H9 (cell line): ENCODE measurements at regions not wholly inside any gene's neighbourhood (a gene's known extent, or its start where the extent isn't known, plus 50 kb on each side); places are given as distances from the start of the nearest gene placed in this dataset.

Experiments
- DNase-seq: peaks from one replicate; pipeline ENCODE4 v3.0.0-alpha.2; 2017
- H2AFZ ChIP-seq: one replicate; pipeline ENCODE4 v1.6.1; 2013; ENCODE audit warnings: mild to moderate bottlenecking, low read length, control low read depth, moderate library complexity
- H2AK5ac ChIP-seq: 2 replicates; pipeline ENCODE4 v1.6.1; 2013; ENCODE audit warnings: low read length, control low read depth, mixed read lengths; ENCODE audit not compliant: insufficient read length
- H2BK120ac ChIP-seq: one replicate; pipeline ENCODE4 v1.6.1; 2013; ENCODE audit warnings: low read depth, mild to moderate bottlenecking, low read length, control low read depth, inconsistent platforms; ENCODE audit not compliant: poor library complexity, severe bottlenecking
- H2BK12ac ChIP-seq: 2 replicates; pipeline ENCODE4 v1.6.1; 2013; ENCODE audit warnings: low read length, control low read depth, mixed read lengths, low read depth; ENCODE audit not compliant: insufficient read length
- H2BK15ac ChIP-seq: 2 replicates; pipeline ENCODE4 v1.6.1; 2013; ENCODE audit warnings: low read depth, low read length, control low read depth
- H2BK20ac ChIP-seq: one replicate; pipeline ENCODE4 v1.6.1; 2013; ENCODE audit warnings: low read depth, mild to moderate bottlenecking, low read length, control low read depth, inconsistent platforms; ENCODE audit not compliant: poor library complexity, severe bottlenecking
- H2BK5ac ChIP-seq: 2 replicates; pipeline ENCODE4 v1.6.1; 2013; ENCODE audit warnings: low read length, control low read depth, mixed read lengths; ENCODE audit not compliant: insufficient read length
- H3K14ac ChIP-seq: 2 replicates; pipeline ENCODE4 v1.6.1; 2013; ENCODE audit warnings: low read length, control low read depth; ENCODE audit not compliant: insufficient read depth
- H3K18ac ChIP-seq: 2 replicates; pipeline ENCODE4 v1.6.1; 2013; ENCODE audit warnings: low read depth, mild to moderate bottlenecking, mixed read lengths, low read length, control low read depth; ENCODE audit not compliant: insufficient read length
- H3K23ac ChIP-seq: 2 replicates; pipeline ENCODE4 v1.6.1; 2013; ENCODE audit warnings: low read length, control low read depth, mixed read lengths, low read depth; ENCODE audit not compliant: insufficient read length
- H3K23me2 ChIP-seq: 2 replicates; pipeline ENCODE4 v1.6.1; 2013; ENCODE audit warnings: low read depth, mild to moderate bottlenecking, mixed read lengths, low read length, control low read depth; ENCODE audit not compliant: insufficient read length, poor library complexity, severe bottlenecking
- H3K27ac ChIP-seq: 2 replicates; pipeline ENCODE4 v1.5.1; 2013; ENCODE audit warnings: low read length, control low read depth, mixed read lengths, low read depth; ENCODE audit not compliant: insufficient read length
- H3K27me3 ChIP-seq: 2 replicates; pipeline ENCODE4 v1.6.1; 2013; ENCODE audit warnings: low read length, control low read depth, inconsistent platforms; ENCODE audit not compliant: insufficient read depth
- H3K4ac ChIP-seq: 2 replicates; pipeline ENCODE4 v1.6.1; 2013; ENCODE audit warnings: low read depth, mild to moderate bottlenecking, control low read depth, inconsistent platforms, low read length, moderate library complexity
- H3K4me1 ChIP-seq: 2 replicates; pipeline ENCODE4 v1.6.1; 2013; ENCODE audit warnings: low read length, control low read depth, inconsistent platforms; ENCODE audit not compliant: insufficient read depth
- H3K4me2 ChIP-seq: 2 replicates; pipeline ENCODE4 v1.6.1; 2013; ENCODE audit warnings: low read length, control low read depth, mixed read lengths; ENCODE audit not compliant: insufficient read length, insufficient read depth
- H3K56ac ChIP-seq: 2 replicates; pipeline ENCODE4 v1.6.1; 2013; ENCODE audit warnings: low read depth, mild to moderate bottlenecking, mixed read lengths, low read length, control low read depth; ENCODE audit not compliant: insufficient read length
- H3K79me1 ChIP-seq: 2 replicates; pipeline ENCODE4 v1.6.1; 2013; ENCODE audit warnings: low read depth, mild to moderate bottlenecking, moderate library complexity, low read length, control low read depth, inconsistent platforms; ENCODE audit not compliant: insufficient read depth, poor library complexity, severe bottlenecking
- H3K79me2 ChIP-seq: 2 replicates; pipeline ENCODE4 v1.6.1; 2013; ENCODE audit warnings: low read length, control low read depth, inconsistent platforms; ENCODE audit not compliant: insufficient read depth
- H3K9ac ChIP-seq: 2 replicates; pipeline ENCODE4 v1.6.1; 2013; ENCODE audit warnings: low read length, control low read depth, mixed read lengths; ENCODE audit not compliant: insufficient read length; ENCODE audit errors: extremely low read depth
- H3K9me3 ChIP-seq: one replicate; pipeline ENCODE4 v1.6.1; 2013; ENCODE audit warnings: low read depth, low read length, inconsistent platforms; ENCODE audit not compliant: control insufficient read depth
- H3T11ph ChIP-seq: one replicate; pipeline ENCODE4 v1.6.1; 2013; ENCODE audit warnings: mild to moderate bottlenecking, low read length, control low read depth, inconsistent platforms
- H4K20me1 ChIP-seq: one replicate; pipeline ENCODE4 v1.6.1; 2013; ENCODE audit not compliant: control insufficient read depth, insufficient read length, insufficient read depth
- H4K5ac ChIP-seq: 2 replicates; pipeline ENCODE4 v1.6.1; 2013; ENCODE audit warnings: low read depth, mild to moderate bottlenecking, mixed read lengths, low read length, control low read depth; ENCODE audit not compliant: insufficient read length
- H4K8ac ChIP-seq: replicated peaks from 2 replicates; pipeline ENCODE4 v1.6.1; 2013; ENCODE audit warnings: low read length, control low read depth, mixed read lengths, low read depth; ENCODE audit not compliant: insufficient read length
- H4K91ac ChIP-seq: 2 replicates; pipeline ENCODE4 v1.6.1; 2013; ENCODE audit warnings: low read depth, mild to moderate bottlenecking, moderate library complexity, mixed read lengths, low read length, control low read depth; ENCODE audit not compliant: insufficient read length
- H3K27ac Mint-ChIP-seq, 3 experiments: 2 replicates in 2 of 3; 3 replicates in 1 of 3; pipeline ENCODE4 v1.8.0; 2020 to 2021; ENCODE audit warnings: mixed read lengths in 3 of 3, mild to moderate bottlenecking in 1 of 3, moderate library complexity in 1 of 3
- H3K27me3 Mint-ChIP-seq: 2 replicates; pipeline ENCODE4 v1.8.0; 2021; ENCODE audit warnings: low read depth, mild to moderate bottlenecking, moderate library complexity, mixed read lengths
- H3K36me3 Mint-ChIP-seq, 3 experiments: 2 replicates in 2 of 3; 3 replicates in 1 of 3; pipeline ENCODE4 v1.8.0; 2020 to 2021; ENCODE audit warnings: low read depth in 3 of 3, mixed read lengths in 3 of 3; ENCODE audit not compliant: insufficient read depth in 1 of 3
- H3K4me1 Mint-ChIP-seq, 2 experiments: 2 replicates each; pipeline ENCODE4 v1.8.0; 2020; ENCODE audit warnings: mixed read lengths in 2 of 2
- H3K4me3 Mint-ChIP-seq, 2 experiments: 2 replicates in 1 of 2; 3 replicates in 1 of 2; pipeline ENCODE4 v1.8.0; 2020 to 2021; ENCODE audit warnings: mild to moderate bottlenecking in 2 of 2, mixed read lengths in 2 of 2, moderate library complexity in 1 of 2
- H3K9me3 Mint-ChIP-seq, 2 experiments: 2 replicates in 1 of 2; 3 replicates in 1 of 2; pipeline ENCODE4 v1.8.0; 2020; ENCODE audit warnings: mild to moderate bottlenecking in 2 of 2, mixed read lengths in 2 of 2, moderate library complexity in 1 of 2
- TF ChIP-seq, protein P1 (sequence below): fragments of 200-600 bp; sonication (generic); conservative IDR thresholded peaks from 3 replicates; pipeline ENCODE4 v1.8.0; 2021; ENCODE audit warnings: antibody characterized with exemption, mild to moderate bottlenecking

- no peak for DNase-seq
- no peak overlapping the region for H2BK15ac ChIP-seq
- no peak overlapping the region for H2AFZ ChIP-seq
- no peaks in the 10 kb centered on the region for H3K27me3 ChIP-seq
- H3K56ac ChIP-seq: no peak overlapping the region
- H3K79me2 ChIP-seq: no peaks in the 10 kb centered on the region
- H4K5ac ChIP-seq: no peak overlapping the region
- H4K8ac ChIP-seq: no peak overlapping the region
- no peaks in the 10 kb centered on the region for H3K79me1 ChIP-seq
- TF ChIP-seq, protein P1, sequence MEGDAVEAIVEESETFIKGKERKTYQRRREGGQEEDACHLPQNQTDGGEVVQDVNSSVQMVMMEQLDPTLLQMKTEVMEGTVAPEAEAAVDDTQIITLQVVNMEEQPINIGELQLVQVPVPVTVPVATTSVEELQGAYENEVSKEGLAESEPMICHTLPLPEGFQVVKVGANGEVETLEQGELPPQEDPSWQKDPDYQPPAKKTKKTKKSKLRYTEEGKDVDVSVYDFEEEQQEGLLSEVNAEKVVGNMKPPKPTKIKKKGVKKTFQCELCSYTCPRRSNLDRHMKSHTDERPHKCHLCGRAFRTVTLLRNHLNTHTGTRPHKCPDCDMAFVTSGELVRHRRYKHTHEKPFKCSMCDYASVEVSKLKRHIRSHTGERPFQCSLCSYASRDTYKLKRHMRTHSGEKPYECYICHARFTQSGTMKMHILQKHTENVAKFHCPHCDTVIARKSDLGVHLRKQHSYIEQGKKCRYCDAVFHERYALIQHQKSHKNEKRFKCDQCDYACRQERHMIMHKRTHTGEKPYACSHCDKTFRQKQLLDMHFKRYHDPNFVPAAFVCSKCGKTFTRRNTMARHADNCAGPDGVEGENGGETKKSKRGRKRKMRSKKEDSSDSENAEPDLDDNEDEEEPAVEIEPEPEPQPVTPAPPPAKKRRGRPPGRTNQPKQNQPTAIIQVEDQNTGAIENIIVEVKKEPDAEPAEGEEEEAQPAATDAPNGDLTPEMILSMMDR: no peak
- H3K9me3 ChIP-seq: no peaks in the 10 kb centered on the region
- H3K9ac ChIP-seq: no peak overlapping the region
- no peak overlapping the region for H3K4ac ChIP-seq
- no peaks in the 10 kb centered on the region for H3K36me3 Mint-ChIP-seq
- no peaks in the 10 kb centered on the region for H3K4me1 ChIP-seq
- no peak overlapping the region for H3K27ac ChIP-seq
- H3K23me2 ChIP-seq: no peaks in the 10 kb centered on the region
- no peaks in the 10 kb centered on the region for H3K9me3 Mint-ChIP-seq
- no peak overlapping the region for H2BK12ac ChIP-seq
- peaks cover 3 to 4% of the 10 kb centered on the region in 2 experiments; a peak in 2 of 4 replicates for H3K4me1 Mint-ChIP-seq
- no peak overlapping the region for H2BK20ac ChIP-seq
- peaks cover 3% of the 10 kb centered on the region; the same call in 1 of the 2 replicates for H3K27me3 Mint-ChIP-seq
- H3K14ac ChIP-seq: no peak overlapping the region
- H3K23ac ChIP-seq: no peak overlapping the region
- no peak overlapping the region for H3T11ph ChIP-seq
- H4K91ac ChIP-seq: no peak overlapping the region
- H3K27ac Mint-ChIP-seq: no peak overlapping the region
- no peak overlapping the region for H2BK5ac ChIP-seq
- no peak overlapping the region for H3K18ac ChIP-seq
- H4K20me1 ChIP-seq: no peaks in the 10 kb centered on the region
- H3K4me3 Mint-ChIP-seq: no peak overlapping the region
- H2BK120ac ChIP-seq: no peak overlapping the region
- H3K4me2 ChIP-seq: no peak overlapping the region
- no peak overlapping the region for H2AK5ac ChIP-seq
Measured at GRCh38 chr11:101267654-101268053, 138.0 kb upstream of the PGR start.
